GM19025 (cell line): ENCODE measurements at regions not wholly inside any gene's neighbourhood (a gene's known extent, or its start where the extent isn't known, plus 50 kb on each side); places are given as distances from the start of the nearest gene placed in this dataset.

Source experiments
- ATAC-seq: cut with Tn5 transposase; IDR thresholded peaks from one replicate; pipeline ENCODE4 v1.9.1; 2021; ENCODE audit warnings: mild to moderate bottlenecking, low read depth, moderate library complexity; ENCODE audit not compliant: unreplicated experiment

GRCh38 chr5:96340357-96340756 is 92.7 kb downstream of the PCSK1 start:
- no peak for ATAC-seq

- no peak for ATAC-seq
These were observed 93.2 kb downstream of the PCSK1 start for GRCh38 chr5:96339862-96340261.

- no peak for ATAC-seq
These were observed 94.2 kb downstream of the PCSK1 start for GRCh38 chr5:96338624-96339415.

- peak; percentile 53 for ATAC-seq
These were observed 95.0 kb downstream of the PCSK1 start for GRCh38 chr5:96338091-96338490.

- ATAC-seq: no peak
These were observed 95.8 kb downstream of the PCSK1 start for GRCh38 chr5:96337048-96337781.

- ATAC-seq: peak; percentile 49
These were observed 96.6 kb downstream of the PCSK1 start for GRCh38 chr5:96336351-96336985.

GRCh38 chr5:96335873-96336272 is 97.2 kb downstream of the PCSK1 start:
- ATAC-seq: no peak

- no peak for ATAC-seq
These were observed 99.7 kb downstream of the PCSK1 start for GRCh38 chr5:96333391-96333790.

GRCh38 chr5:96332535-96333366 is 100.3 kb downstream of the PCSK1 start:
- no peak for ATAC-seq

GRCh38 chr5:96331681-96332361 is 101.2 kb downstream of the PCSK1 start:
- ATAC-seq: no peak

- ATAC-seq: no peak
These were observed 101.8 kb downstream of the PCSK1 start for GRCh38 chr5:96331210-96331609.

- no peak for ATAC-seq
These were observed 102.4 kb downstream of the PCSK1 start for GRCh38 chr5:96330530-96331140.

- ATAC-seq: no peak
These were observed 103.0 kb downstream of the PCSK1 start for GRCh38 chr5:96329886-96330529.

GRCh38 chr5:96329289-96329688 is 103.8 kb downstream of the PCSK1 start:
- ATAC-seq: no peak

GRCh38 chr5:96327722-96328121 is 105.3 kb downstream of the PCSK1 start:
- ATAC-seq: no peak

- ATAC-seq: peak; percentile 75
These were observed 106.1 kb downstream of the PCSK1 start for GRCh38 chr5:96326902-96327301.

GRCh38 chr5:96324708-96325107 is 108.3 kb downstream of the PCSK1 start:
- ATAC-seq: no peak

GRCh38 chr5:96322865-96323264 is 110.2 kb downstream of the PCSK1 start:
- ATAC-seq: no peak

- ATAC-seq: no peak
These were observed 110.8 kb downstream of the PCSK1 start for GRCh38 chr5:96322217-96322616.
